VCaP (cell line): ENCODE measurements at regions not wholly inside any gene's neighbourhood (a gene's known extent, or its start where the extent isn't known, plus 50 kb on each side); places are given as distances from the start of the nearest gene placed in this dataset.

Experiments
- H3K27ac ChIP-seq: fragments of 450-650 bp; 2 replicates; pipeline ENCODE4 v1.5.1; 2017
- CTCF ChIP-seq: fragments of 450-650 bp; conservative IDR thresholded peaks from 2 replicates; pipeline ENCODE4 v1.5.1; 2017; ENCODE audit warnings: mild to moderate bottlenecking, moderate library complexity

- TF ChIP-seq CTCF = no peak
- H3K27ac ChIP-seq = no peak overlapping the region
These were observed 832.1 kb upstream of the INTU start for GRCh38 chr4:126800575-126801141.

GRCh38 chr4:126807132-126807531 is 825.6 kb upstream of the INTU start:
- TF ChIP-seq CTCF = no peak
- no peak overlapping the region for H3K27ac ChIP-seq

- no peak for TF ChIP-seq CTCF
- H3K27ac ChIP-seq = no peak overlapping the region
These were observed 820.7 kb upstream of the INTU start for GRCh38 chr4:126812076-126812475.

- no peak overlapping the region for H3K27ac ChIP-seq
- TF ChIP-seq CTCF = no peak
These were observed 812.1 kb upstream of the INTU start for GRCh38 chr4:126820631-126821030.

- H3K27ac ChIP-seq = no peak overlapping the region
- TF ChIP-seq CTCF = no peak
These were observed 811.6 kb upstream of the INTU start for GRCh38 chr4:126821152-126821551.

GRCh38 chr4:126825083-126825482 is 807.7 kb upstream of the INTU start:
- no peak overlapping the region for H3K27ac ChIP-seq
- TF ChIP-seq CTCF = no peak

GRCh38 chr4:126827669-126828068 is 805.1 kb upstream of the INTU start:
- no peak overlapping the region for H3K27ac ChIP-seq
- no peak for TF ChIP-seq CTCF

GRCh38 chr4:126834854-126835253 is 797.9 kb upstream of the INTU start:
- TF ChIP-seq CTCF = no peak
- no peak overlapping the region for H3K27ac ChIP-seq
